GM19238 (cell line): ENCODE measurements at regions not wholly inside any gene's neighbourhood (a gene's known extent, or its start where the extent isn't known, plus 50 kb on each side); places are given as distances from the start of the nearest gene placed in this dataset.
"Not testable (repeated sequence)": the region's sequence is repeated elsewhere in the genome, so short reads cannot be mapped to it uniquely, and the experiment has no call there.

ENCODE experiments used
- DNase-seq: peaks from one replicate; pipeline ENCODE4 v3.0.0; 2011; ENCODE audit warnings: low spot score; ENCODE audit not compliant: insufficient read length

DNA sequence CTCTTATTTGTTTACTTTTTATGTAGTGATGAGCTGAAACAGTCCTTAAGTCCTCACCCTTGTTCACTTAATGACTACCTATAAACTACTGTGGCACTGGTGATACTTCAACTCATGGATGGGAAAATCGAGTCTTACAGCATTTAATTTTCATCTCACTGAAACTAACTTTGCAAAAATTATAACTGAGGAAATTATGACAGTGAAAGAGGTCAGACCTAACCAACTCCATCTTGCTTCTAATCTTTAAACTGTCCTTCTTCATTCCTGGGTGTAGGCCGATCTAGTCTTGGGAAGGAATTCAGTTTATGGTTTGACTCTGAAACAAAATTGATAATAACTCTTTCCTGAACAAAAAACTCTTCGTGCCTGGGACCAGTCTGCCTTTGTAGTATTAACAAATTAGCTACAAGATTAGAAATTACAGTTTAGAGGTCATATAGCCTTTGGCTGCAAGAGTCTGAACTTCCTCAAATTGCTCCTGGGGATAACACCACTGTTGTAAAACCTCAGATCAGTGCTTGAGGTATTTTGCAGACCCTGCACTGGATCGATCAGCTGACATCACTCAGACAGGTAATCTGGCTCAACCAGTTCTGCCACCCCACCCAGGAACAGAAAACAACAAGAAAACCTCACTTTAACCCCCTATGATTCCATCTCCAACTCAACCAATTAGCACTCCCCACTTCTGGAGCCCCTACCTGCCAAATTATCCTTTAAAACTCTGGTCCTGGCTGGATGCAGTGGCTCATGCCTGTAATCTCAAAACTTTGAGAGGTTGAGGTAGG is 995.7 kb upstream of the PRKX start:
- DNase-seq: no peak

DNA sequence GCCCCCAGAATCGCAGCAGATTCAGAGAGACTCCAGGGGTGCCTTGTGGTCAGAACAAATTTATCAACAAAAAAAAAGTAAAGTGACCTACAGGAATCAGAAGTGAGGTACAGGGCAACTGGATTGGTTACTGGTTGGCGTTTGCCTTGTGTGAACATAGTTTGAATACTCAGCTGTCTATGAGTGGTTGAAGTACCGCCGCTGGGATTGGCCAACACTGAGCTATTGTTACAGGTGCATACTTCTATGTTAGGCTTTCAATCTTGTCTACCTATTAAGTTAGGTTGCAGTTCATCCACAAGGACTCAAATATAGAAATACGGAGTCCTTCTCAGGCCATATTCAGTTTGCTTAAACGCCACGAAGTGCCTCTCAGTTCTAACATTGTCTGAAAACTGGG is 993.5 kb upstream of the PRKX start:
- DNase-seq: no peak

DNA sequence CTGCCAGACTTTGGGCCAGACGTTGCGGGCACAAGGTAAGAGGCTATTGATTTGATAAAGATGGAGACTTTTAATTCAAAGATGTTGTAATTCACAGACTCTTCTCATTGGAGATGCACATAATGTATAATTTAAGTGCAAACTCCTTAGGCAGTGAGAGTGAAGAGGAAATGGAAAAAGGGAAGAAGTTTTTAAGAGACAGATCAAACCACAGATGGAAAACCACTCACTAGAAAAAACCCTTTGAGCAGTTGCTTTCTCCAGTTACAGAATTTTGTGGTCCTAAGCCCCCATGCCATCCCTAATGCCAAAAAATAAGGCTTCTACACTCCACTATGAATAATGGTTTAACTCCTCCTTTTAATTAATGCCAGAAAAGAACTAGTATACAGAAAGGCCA is 977.1 kb upstream of the PRKX start:
- no peak for DNase-seq

DNA sequence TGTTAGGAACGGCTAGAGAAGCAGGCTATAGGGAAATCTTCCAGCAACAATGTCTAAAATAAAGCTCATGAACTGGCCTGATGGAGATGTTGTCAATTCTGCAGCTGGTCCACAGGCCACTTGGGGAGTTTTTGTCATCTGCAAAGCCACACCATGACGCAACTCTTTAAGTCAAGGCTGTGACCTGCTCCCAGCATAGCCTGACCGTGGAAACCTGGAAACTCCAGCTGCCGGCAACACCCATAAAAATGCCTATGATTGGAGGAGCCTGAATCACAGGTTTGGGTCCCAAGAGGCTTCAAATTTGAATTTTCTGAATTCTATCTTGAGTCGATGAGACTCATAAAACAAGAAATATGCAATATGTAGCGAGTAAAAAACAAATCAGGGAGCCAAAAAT is 969.2 kb upstream of the PRKX start:
- DNase-seq: no peak

DNA sequence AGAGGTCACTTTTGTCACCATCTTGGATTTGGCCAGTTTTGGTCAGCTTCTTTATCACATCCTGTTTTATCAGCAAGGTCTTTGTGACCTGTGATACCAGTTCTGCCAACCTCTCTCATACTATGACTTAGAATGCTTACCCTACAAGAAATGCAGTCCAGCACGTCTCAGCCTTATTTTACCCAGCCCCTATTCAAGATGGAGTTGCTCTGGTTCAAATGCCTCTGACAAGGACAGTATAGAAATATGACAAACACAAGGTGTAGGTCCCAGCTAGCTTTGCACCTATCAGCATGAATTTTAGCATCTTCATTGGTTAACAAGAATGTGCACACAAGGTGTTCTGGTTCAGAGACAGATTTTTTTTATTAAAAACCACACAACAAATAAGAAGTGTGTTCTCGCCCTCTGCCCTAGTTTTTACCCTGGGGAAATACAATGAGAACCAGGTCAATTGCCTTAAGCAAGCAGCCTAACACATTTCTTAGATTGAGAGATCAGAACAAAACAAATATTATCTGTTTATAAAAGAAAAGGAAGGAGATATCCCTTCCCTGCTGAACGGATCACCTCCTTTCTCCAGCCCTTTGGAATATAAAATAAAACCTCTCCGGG is 962.3 kb upstream of the PRKX start:
- DNase-seq: no peak

DNA sequence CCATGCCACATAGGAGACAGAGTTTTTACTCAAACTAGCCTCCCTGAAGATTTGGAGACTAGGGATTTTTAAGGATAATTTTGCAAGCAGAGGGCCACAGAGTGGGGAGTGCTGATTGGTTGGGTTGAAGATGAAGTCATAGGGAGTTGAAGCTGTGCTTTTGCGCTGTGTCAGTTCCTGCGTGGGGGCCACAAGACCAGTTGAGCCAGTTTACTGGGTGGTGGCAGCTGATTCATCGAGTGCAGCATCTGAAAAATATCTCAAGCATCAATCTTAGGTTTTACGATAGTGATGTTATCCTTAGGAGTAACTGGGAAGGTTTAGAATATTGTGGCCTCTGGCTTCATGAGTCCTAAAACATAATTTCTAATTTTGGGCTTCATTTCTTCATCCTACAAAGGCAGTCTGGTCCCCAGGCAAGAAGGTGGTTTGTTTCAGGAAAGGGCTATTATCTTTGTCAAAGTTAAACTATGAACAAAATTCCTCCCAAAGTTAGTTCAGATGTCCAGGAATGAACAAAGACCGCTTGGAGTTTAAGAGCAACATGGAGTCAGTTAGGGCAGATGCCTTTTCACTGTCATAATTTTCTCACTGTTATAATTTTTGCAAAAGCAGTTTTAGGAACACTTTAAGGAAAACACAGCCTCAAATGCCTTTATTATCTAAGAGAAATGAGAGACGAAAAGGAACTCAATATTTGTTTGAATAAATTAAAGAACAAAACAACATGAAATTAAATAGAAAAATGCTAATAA is 960.8 kb upstream of the PRKX start:
- no peak for DNase-seq

DNA sequence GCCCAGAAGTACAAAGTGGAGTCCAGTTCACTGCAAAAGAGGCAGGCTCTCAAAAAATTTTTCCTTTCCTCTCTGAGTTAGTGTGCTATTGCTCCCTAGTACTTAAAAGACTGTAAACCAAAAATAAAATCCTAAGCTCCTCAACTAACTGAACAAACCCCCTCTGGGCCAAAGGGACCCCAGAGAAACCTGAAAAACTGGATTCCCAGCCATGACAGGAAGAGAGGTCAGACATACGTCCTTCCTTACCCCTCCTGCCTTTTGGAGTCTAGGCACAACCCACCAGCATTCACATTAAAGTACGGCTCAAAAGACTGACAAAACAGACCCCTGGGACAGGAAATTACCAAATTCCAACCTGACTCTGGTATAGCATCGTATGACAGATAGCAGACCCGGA is 957.9 kb upstream of the PRKX start:
- DNase-seq: no peak

DNA sequence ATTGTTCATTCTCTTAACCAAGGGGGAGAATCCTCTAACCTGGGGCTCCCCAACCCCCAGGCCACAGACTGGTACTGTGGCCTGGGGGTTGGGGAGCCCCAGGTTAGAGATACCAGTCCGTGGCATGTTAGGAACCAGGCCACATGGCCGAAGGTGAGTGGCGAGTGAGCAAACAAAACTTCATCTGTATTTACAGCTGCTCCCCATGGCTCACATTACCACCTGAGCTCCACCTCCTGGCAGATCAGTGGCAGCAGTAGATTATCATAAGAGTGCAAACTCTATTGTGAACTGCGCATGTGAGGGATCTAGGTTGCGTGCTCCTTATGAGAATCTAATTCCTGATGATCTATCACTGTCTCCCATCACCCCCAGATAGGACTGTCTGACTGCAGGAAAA is 957.2 kb upstream of the PRKX start:
- DNase-seq: no peak

DNA sequence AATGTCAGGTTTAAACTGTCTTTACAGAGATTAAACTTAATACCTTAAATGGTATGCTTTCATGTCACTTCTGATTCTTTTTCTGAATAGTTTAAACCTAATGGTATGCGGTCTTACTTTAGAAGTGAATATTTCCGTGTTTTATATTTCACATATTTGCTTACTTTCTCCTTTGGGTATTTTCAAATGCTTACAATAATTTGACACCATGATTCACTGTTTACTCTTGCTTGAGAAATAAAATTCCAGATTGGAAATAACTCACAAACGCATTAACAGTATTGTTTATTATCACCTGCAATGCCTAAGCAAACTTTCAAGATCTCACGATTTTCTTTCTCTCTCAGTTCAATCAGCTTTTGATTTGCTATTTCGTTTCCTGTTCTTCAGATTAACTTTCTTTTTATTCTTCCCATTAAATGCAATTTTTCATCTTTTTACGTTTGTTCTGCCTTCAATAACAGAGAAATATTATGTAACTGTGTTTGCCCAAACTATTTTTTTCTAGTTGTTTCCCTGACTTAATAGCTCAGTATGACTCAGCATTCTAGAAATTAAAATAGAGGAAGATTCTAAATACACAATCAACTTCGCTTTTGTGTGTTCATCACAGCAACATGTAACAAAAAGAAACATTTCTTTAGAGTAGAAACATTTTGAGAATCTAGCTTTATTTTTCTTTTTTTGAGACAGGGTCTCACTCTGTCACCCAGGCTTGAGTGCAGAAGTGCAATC is 955.5 kb upstream of the PRKX start:
- DNase-seq: no peak

DNA sequence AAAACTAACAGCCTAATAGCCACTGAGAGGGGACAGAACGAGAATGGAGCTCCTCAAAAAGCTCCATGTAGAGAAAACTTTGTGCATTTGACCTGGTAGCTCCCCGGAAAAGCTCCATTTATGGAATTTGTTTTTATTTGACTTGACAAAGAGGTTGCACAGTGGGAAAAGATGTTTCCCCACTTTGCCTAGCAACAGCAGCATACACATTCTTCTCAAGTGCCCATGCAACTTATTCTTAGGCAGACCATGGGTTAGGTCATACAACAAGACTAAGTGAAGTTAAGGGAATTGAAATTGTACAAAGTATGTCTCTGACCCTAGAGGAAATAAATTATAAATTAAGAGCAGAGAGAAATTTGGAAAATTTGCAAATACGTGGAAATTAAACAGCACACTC is 949.6 kb upstream of the PRKX start:
- DNase-seq: no peak

DNA sequence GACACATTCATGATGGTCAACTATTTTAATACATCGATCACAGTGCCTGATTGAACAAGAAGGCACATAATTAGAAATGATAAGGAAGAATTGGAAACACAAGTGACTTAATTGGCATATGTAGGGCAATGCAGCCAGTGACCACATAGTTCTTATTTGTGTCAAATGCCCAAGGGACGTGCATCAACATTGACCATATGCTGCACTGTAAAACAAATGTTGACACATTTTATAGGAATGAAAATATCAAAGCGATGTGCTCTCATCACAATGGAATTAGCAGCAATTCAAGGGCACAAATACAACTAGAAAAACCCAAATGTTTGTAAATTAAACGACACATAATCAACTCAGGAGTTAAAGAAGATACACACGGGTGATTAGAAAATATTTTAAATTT is 948.3 kb upstream of the PRKX start:
- no peak for DNase-seq

DNA sequence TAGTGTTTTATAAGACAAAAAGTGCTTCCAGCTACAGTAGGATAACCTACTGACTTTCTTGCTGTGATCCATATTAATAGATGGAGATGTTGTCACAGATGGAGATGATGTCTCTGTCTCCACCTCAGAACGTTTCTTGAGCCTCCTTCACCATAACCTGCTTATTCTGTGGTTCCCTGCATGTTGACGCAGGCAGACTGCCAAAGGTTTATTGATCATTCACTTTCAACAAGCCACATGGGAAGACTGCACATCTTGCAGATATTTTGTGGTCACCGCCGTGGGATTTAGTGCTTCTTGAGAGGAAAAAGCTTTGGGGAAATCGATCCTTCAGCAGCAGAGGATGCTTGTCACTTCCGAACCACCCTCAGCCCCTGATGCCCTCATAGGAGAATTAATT is 943.0 kb upstream of the PRKX start:
- DNase-seq: no peak

DNA sequence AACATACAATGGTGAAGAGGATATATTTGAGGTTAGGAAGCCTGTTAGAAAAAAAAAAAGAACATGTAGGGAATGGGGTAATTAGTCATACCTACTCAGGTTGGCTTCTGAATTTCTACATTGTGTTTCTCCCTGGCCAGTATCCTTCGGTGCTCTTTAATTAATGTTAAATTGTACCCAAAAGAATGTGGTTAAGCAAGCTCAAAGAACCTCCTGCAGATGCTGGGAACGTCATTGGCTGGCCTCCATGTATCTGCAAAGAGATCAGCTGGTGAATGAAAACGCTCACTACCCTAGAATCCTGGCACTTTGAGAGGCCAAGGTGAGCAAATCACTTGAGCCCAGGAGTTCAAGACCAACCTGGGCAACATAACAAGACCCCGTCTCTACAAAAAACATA is 942.3 kb upstream of the PRKX start:
- no peak for DNase-seq

DNA sequence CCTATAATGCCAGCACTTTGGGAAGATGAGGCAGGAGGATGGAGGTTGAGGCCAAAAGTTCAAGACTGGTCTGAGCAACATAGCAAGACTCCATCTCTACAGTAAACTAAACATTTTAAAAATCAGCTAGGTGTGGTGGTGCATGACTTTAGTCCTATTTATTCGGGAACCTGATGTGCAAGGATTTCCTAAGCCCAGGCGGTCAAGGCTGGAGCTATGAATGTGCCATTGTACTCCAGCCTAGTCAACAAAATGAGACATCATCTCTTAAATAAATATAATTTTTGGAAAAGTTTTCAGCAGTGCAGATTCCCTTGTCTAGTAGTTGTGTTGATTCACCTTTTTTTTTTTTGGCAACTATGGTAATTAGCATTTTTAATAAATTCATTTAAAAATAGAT is 928.7 kb upstream of the PRKX start:
- DNase-seq: no peak

DNA sequence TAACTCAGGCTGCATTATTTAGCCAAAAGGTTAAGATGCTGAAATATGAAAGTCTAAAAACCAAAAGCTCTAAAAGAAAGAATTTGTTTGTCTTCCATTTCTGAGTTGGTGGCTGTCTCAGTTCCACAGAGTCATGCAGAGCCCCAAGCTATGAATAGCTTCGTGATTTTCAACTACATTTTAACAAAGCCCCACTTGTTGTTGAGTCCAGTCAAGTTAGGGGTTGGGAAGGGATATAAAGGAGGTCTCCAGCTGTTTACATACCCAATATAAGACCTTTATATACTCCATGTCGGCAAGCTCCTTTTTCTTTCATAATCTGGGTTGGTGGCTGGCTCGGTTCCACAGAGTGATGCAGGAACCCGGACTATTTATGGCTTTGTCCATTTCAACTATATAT is 924.6 kb upstream of the PRKX start:
- DNase-seq: no peak

DNA sequence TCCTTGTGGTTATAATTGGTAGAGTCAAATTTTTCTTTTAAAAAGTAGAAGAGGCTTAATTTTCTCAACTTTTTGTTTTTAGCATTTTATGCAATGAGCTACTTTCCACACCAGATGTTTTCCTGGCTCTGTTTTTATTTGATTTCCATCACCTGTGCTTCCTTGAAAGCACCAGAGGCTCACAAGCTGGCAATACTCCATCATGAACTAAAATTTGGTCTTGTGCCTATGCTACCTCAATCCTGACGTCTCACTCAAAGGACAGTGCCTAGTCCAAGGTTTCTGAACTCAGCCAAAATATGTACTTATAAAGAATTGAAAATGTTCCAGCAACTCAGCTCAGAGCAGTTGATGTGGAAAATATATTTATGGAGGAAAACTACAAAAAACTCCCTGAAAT is 914.0 kb upstream of the PRKX start:
- DNase-seq: no peak

DNA sequence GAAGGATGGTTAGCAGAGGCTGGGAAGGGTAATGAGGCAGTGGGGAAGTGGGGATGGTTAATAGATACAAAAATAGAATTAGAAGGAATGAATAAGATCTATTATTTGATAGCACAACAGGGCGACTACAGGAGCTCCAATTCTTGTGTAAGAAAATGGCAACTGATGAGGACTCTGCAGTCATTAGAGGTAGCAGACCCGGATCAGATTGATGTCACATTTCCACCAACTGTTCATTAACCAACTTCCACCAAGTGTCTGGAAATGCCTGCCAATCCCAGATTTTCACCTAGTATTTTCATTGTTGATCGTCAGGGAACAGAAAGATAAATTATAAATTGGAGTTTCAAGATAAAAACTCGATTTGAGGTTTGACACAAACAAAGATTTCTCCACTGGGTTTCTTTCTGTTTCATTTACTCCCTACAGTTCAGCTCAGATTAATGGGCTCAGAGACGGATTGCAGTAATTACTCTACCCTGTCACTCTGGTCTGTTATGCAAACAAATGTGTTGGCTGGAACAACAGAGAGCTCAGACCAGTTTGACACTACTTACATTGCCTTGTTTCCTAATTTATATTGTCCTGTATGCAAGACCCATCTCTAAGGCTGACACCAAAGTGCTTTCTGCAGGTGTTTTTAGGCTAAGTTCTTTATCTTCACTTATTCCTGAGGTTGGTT is 909.2 kb upstream of the PRKX start:
- DNase-seq: no peak

DNA sequence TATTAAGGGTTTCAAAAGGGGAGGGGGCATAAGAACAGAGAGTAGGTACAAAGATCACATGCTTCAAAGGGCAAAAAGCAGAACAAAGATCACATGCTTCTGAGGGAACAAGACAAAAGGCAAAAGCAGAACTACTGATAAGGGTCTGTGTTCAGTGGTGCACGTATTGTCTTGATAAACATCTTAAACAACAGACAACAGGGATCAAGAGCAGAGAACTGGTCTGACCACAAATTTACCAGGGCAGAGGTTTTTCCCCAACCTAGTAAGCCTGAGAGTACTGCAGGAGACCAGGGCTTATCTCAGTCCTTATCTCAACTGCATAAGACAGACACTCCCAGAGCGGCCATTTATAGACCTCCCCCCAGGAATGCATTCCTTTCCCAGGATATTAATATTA is 900.2 kb upstream of the PRKX start:
- DNase-seq: not testable (repeated sequence)

DNA sequence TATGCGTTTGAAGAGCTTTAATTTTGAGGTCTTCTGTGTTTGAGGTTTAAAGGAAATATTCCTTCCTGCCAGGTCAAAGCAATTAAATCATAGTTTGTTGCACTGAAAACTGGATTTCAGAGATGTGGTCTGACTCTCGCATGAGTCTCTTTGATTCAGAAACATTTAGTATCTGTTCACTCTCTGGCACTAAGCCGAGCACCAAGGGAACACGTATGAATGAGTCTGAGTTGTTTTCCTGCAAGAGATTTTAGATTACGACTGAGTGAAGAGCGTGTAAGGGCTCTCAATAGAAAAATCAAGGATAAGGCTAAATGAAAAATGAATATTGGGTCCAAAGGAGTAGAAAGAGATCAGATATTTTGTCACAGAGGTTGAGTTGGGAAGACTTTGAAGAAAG is 875.4 kb upstream of the PRKX start:
- no peak for DNase-seq

DNA sequence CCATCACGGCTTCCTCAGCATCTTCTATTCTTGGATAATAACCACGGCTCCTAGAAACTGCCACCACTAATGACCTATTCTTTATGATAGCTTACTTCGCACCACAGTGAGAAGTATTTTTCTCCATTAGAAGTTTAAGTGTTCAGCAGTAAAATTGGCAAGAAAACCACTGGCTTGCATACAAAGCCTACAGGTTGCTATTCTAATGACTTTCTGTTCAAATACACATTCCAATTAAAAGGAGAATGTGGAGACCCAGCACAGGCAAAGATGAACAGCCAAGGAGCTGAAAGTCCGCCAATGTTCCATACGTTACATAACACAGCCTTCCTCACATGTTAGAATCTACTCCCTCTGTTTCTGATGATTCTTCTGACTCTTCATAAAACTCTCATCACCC is 875.0 kb upstream of the PRKX start:
- no peak for DNase-seq

DNA sequence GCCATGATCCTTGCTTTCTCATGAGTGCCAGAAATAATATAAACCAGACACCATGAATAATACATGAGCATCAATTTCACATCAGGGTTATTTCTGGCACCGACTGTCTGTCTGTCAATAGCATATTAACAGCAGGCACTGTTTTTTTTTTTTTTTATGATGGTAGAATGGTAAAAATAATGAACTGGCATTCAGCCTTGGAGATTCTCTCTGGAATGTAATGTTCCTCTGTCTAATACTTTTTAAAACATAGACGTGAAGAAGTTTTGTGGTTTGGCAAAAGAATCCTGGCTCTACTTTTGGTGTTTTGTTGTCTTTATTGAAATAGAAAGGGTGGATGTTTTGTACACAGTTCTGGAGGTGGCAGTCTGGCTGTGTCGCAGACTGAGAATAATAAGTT is 874.6 kb upstream of the PRKX start:
- no peak for DNase-seq
